ENCODE measurements at regions not wholly inside any gene's neighbourhood (a gene's known extent, or its start where the extent isn't known, plus 50 kb on each side); places are given as distances from the start of the nearest gene placed in this dataset.
"Not testable (repeated sequence)": the region's sequence is repeated elsewhere in the genome, so short reads cannot be mapped to it uniquely, and the experiment has no call there.

DNA sequence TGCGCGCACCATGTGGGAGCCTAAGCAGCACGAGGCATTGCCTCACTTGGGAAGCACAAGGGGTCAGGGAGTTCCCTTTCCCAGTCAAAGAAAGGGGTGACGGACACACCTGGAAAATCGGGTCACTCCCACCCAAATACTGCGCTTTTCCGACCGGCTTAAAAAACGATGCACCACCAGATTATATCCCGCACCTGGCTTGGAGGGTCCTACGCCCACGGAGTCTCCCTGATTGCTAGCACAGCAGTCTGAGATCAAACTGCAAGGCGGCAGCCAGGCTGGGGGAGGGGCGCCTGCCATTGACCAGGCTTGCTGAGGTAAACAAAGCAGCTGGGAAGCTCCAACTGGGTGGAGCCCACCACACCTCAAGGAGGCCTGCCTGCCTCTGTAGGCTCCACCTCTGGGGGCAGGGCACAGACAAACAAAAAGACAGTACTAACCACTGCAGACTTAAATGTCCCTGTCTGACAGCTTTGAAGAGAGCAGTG, 627.7 kb upstream of the VRK2 start:
- not testable (repeated sequence) for DNase-seq (ENCODE audit: low read depth, low spot score)

DNA sequence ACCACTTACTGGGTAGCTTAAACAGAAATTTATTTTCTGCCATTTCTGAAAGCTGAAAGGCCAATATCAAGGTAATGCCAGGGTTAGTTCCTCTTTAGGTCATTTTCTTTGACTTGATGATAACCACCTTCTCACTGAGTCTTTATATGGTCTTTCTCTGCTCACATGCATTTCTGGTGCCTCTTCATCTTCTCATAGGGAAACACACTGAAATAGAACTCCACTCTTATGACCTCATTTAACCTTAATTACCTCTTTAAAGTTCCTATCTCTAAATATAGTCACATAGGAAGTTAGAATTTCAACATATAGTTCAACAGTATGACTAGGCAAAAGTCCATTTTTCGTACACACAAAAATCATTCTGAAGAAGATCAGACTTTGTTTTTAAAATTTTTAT, 616.8 kb upstream of the VRK2 start:
- no peak for DNase-seq (ENCODE audit: low read depth, low spot score)

GRCh38 chr2:57432528-57432927, 614.1 kb upstream of the VRK2 start:
- no peak for DNase-seq (ENCODE audit: low read depth, low spot score)

DNA sequence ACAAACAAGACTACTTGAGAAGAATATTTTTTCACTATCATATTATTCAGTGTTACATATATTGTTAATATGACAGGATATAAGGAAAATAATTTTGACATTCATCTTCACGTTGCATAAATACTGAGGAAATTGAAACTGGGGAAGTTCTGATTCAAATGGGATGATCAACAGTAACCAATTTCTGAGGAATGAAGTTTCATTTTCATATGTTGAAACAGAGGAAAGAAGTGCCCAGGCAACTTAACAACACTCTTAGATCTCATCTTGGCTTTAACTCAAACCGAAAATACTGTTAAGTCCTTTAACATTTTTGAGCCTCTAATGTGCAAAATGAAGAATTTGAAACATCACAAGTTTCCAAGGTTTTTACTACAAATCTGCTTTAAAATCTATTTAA, 612.2 kb upstream of the VRK2 start:
- DNase-seq (ENCODE audit: low read depth, low spot score), result no peak

DNA sequence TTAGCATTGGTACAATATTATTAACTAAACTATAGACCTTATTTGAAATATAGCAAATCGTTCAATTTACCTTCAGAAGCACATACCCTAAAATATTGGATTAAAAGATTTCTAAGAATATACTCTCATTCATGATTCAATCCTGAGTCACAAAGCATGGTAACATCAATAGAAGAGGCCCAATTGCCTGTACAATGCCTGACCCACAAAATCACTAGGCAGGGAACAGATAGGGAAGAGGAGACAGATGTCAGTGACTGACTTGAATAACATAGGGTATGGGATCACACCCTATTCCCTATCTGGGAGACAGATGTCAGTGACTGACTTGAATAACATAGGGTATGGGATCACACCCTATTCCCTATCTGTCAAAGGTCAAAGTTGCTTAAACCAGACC, 611.6 kb upstream of the VRK2 start:
- DNase-seq (ENCODE audit: low read depth, low spot score), result no peak

DNA sequence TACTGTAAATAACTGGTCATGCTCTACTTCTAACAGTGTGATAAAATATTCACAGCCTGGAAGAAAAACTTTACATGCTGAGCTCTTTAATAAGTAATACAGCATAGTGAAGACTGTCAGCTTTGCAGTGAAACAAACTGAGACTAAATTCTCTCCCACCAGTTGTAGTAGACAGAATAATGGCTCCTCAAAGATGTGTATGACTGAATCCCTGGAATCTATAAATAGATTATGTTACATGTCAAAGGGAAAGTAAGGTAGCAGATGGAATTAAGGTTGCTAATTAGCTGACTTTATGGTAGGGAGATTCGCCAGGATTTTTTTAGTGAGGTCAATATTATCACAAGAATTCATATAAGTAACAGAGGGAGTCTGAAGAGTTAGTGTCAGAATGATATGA, 609.5 kb upstream of the VRK2 start:
- no peak for DNase-seq (ENCODE audit: low read depth, low spot score)

- no peak for DNase-seq (ENCODE audit: low read depth, low spot score)
Measured at GRCh38 chr2:57440437-57440836, 606.2 kb upstream of the VRK2 start.

DNA sequence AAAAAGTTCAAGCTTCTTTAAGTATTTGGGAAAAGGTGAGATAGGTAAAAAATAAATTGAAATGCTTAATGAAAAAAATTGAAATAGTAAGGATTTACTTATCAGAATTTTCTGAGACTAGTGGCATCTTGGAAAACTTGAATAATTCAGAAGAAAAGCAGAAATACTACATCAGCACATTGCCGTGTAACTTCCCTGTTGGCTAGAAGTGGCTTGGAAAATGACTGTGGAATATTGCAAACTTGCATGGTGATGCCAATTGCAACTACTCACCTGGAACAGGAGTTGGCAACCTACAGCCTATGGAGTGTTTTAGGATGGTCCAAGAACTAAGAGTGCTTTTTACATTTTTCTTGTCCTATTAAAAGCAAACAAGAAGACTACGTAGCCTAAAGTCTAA, 603.5 kb upstream of the VRK2 start:
- DNase-seq (ENCODE audit: low read depth, low spot score), result no peak

DNA sequence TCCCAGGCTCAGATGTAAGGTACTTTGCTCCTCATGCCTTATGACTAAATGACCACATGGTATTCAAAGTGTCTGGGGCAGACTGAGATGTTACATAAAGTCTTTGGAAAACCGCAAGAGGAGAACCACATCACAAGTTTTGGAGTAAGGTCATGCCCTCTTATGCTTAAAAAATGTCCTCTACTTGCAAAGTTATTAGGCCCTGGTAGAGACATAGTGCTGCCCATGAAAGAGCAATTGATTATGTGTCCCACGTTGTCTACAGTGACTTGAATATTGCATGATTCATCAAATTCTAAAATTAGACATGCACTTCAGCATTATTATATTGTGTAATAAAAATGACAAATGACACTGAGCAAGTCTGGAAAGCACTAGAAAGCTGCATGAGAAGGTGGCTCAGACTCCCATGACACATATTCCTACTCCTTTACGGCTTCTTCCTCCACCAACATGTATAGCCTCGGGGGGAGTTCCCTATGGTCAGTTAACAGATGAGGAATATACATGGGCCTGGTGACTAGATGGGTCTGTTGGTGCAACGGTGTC, 602.6 kb upstream of the VRK2 start:
- DNase-seq (ENCODE audit: low read depth, low spot score), result no peak

DNA sequence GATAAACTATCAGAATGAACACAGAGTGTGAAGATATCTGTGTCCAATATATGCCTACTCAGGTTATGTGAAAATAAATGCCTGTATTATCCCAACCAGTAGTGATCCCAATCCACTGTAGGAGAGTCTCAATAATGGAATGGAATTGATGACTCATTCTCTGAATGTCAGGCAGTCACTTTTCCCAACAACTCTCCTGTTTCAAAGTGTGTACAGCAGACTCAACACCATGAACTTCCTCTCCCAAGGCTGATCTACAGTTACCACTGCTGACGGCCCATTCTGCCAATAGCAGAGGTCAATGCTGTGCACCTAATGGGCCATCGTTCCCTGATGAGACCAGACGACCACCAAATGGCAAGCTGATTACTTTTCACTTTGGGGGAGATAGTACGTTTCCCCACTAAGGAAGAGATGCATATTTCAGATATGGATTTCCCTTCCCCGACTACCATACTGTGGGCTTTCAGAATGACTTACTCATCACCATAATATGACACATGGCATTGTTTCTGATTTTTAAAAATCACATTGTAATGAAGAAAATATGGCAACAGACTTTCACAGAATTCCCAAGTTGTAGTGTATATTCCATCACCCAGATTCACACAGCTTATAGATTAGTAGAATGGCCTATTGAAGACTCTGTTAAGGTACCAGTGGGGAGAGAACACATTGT, 601.7 kb upstream of the VRK2 start:
- no peak for DNase-seq (ENCODE audit: low read depth, low spot score)

- DNase-seq (ENCODE audit: low read depth, low spot score), result no peak
Measured at GRCh38 chr2:57448816-57449215, 597.8 kb upstream of the VRK2 start.

GRCh38 chr2:57450170-57450569, 596.4 kb upstream of the VRK2 start:
- no peak for DNase-seq (ENCODE audit: low read depth, low spot score)

GRCh38 chr2:57452634-57453033, 594.0 kb upstream of the VRK2 start:
- no peak for DNase-seq (ENCODE audit: low read depth, low spot score)

GRCh38 chr2:57453945-57454344, 592.7 kb upstream of the VRK2 start:
- no peak for DNase-seq (ENCODE audit: low read depth, low spot score)

GRCh38 chr2:57460396-57461276, 586.0 kb upstream of the VRK2 start:
- DNase-seq (ENCODE audit: low read depth, low spot score), result no peak

DNA sequence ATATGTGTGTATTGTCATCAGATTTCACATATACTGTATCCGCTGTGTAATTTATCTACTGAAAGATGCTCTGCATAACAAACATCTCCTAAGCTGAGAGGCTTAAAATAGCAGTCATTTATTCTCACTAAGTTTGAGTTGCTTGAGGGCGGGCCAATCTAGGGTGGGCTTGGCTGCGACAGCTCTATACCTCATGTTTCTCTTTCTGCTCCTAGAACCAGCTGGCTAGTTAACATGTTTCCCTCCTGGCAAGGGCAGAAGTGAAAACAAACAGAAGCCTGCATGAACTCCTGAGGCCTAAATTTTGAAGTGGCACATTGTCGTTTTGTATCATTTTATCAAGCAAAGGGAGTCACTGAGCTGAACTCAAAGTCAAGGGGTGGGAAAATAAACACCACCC, 585.0 kb upstream of the VRK2 start:
- no peak for DNase-seq (ENCODE audit: low read depth, low spot score)

DNA sequence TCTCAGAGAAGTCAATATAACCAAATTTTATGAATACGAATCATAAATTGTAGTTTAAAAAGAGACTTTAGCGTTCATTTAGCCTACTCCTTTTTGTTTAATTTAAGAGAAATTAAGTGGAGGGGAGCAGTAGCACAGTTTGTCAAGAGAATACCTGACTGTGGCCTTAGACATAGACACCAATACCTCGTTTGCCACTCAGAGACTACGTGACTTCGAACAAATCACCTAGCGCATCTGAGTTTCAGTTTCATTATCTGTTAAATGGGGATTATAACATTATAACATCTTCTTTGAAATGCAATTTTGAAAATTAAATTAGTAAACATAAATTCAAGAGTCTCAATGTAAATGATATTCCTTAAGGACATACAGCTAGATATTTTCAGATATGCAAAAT, 581.5 kb upstream of the VRK2 start:
- no peak for DNase-seq (ENCODE audit: low read depth, low spot score)

- DNase-seq (ENCODE audit: low read depth, low spot score), result no peak
Measured at GRCh38 chr2:57465967-57466366, 580.6 kb upstream of the VRK2 start.

- DNase-seq (ENCODE audit: low read depth, low spot score), result no peak
Measured at GRCh38 chr2:57475391-57475790, 571.2 kb upstream of the VRK2 start.

DNA sequence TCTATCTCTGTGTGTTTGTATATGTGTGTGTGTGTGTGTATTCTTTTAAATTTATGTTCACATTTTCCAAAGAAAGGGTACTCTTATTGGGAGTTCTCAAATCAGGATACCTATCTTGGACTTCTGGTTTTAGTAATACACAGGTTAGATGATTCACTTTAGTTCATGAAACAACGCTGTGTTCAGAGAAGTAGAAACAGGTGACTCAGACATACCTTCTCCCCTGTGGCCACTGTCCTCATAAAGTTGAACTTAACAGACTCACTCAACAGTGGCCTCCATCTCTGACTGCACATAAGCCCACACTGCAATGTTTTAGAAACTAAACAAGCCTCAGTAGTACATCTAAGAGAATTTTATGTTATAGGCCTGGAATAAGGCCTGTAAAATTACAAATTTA, 566.6 kb upstream of the VRK2 start:
- no peak for DNase-seq (ENCODE audit: low read depth, low spot score)

- no peak for DNase-seq (ENCODE audit: low read depth, low spot score)
Measured at GRCh38 chr2:57488061-57488460, 558.5 kb upstream of the VRK2 start.

GRCh38 chr2:57490741-57491140, 555.9 kb upstream of the VRK2 start:
- no peak for DNase-seq (ENCODE audit: low read depth, low spot score)

GRCh38 chr2:57491213-57491612, 555.4 kb upstream of the VRK2 start:
- DNase-seq (ENCODE audit: low read depth, low spot score), result no peak
